AG09309 (cell line): ENCODE measurements at regions not wholly inside any gene's neighbourhood (a gene's known extent, or its start where the extent isn't known, plus 50 kb on each side); places are given as distances from the start of the nearest gene placed in this dataset.
A peak's percentile ranks its signal among the peaks of the same experiment; 100 is the strongest.
"Not testable (repeated sequence)": the region's sequence is repeated elsewhere in the genome, so short reads cannot be mapped to it uniquely, and the experiment has no call there.

Experiments
- DNase-seq: peaks from one replicate; pipeline ENCODE4 v3.0.0-alpha.2; 2010; ENCODE audit warnings: low read depth
- H3K4me3 ChIP-seq: 2 replicates; pipeline ENCODE4 v1.5.1; 2011; ENCODE audit warnings: mild to moderate bottlenecking, low read depth, low read length, moderate library complexity; ENCODE audit not compliant: control insufficient read depth
- CTCF ChIP-seq: IDR thresholded peaks from 2 replicates; pipeline ENCODE4 v1.5.1; 2011; ENCODE audit warnings: mild to moderate bottlenecking, low read depth, low read length, inconsistent platforms; ENCODE audit not compliant: insufficient read depth, control insufficient read depth; ENCODE audit errors: missing control alignments

- DNase-seq, H3K4me3 ChIP-seq: not testable (repeated sequence)
Observed at GRCh38 chr1:149841597-149842238, 57.6 kb upstream of the BOLA1 start.

DNA sequence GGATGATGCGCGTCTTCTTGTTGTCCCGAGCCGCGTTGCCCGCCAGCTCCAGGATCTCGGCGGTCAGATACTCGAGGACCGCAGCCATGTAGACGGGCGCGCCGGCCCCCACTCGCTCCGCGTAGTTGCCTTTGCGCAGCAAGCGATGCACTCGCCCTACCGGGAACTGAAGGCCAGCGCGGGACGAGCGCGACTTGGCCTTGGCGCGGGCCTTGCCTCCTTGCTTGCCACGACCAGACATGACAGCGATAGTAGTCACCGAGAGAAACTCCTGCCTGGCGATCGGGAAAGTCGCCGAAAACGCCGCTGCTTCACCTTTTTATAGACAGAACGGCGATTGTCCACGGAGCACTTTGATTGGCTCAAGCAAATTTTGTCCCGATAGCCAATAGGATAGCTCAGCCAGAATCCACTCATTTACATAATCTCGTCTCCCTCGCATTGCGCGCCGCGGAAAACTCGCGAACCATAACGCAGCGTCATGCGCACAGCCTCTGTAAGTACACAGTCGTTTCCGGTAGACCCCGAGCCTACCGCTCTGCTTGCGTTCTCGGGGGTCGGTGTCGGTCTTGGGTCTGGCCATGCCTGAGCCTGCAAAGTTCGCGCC lies 56.8 kb upstream of the BOLA1 start:
- not testable (repeated sequence) for H3K4me3 ChIP-seq, DNase-seq

DNA sequence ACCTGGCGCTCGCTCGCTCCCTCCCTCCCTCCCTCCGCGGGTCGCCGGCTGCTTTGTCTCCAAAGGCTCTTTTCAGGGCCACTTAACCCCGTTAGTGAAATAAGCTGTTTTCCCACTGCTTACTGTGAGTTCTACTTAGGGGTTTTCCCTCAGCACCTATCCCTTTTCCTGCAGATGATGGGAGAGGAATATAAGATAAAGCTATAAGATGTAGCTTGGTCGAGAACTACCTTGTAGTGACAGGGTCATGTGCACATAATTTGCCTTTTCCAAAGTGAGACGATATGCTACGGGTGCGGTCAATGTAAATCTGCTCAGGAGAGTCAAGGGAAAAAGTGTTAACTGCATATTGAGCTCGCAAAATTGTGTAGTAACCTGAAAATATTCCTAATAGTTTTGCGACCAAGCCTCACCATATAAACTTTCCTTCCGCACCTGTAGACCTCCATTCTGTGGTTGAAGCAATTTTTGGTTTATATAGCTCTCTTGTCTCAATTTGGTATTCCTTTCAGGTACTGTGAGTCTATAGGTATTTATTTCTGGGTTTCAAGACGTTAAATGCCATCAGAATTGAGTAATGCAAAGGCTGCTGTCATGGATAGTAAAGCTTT lies 55.8 kb upstream of the BOLA1 start:
- no peak for DNase-seq

GRCh38 chr1:149844101-149844500 lies 55.3 kb upstream of the BOLA1 start:
- H3K4me3 ChIP-seq, result peak overlapping the region; percentile 64
- DNase-seq, result no peak
- TF ChIP-seq CTCF, result no peak

More for the DNA sequence above, 55.8 kb upstream of the BOLA1 start:
- TF ChIP-seq CTCF, result no peak
- peak overlapping the region; percentile 64 for H3K4me3 ChIP-seq

DNA sequence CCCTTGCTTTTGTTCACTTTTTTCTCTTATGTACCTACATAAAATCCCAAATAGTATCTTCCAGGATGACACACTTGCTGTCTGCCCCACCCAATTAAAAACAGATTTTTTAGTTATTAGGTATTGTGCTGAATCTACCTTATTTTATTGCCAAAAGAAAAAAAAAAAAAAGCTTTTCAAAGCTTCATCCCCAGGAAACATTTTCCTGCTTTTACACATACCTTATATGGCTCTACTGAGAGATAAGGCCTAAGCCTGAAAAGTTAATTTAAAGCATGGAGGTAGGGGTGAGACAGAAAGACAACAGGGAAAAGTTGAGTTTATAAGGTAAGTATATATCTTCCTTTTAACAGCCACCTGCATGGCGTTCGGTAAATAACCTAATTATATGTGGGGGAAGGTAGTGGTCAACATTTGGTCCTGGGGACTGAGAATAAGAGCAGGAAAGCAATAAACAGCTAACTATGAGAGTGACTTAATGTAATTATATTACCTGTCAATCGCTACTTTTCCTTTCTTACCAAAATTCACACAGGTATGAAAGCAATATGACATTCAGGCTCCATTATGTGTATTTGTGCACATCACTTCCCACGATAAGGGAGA lies 54.6 kb upstream of the BOLA1 start:
- H3K4me3 ChIP-seq, result no peak overlapping the region
- no peak for DNase-seq
- no peak for TF ChIP-seq CTCF

DNA sequence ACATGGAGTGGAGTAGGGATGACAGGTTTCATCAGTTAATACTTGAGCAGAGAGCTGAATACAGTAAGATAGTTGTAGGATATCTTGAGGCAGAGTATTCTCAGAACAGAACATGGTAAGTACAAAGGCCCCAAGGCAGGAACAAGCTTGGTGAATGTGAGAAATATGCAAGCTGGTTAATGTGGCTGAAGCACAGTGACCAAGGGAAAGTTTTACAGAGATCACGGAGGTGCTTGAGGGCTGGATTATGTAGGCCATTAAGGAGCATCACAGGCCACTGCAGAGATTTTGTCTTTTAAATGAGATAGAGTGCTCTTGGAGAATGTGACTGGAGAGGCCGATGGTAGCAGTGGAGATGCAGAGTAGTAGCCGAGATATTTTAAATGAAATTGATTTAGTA lies 54.0 kb upstream of the BOLA1 start:
- no peak overlapping the region for H3K4me3 ChIP-seq
- DNase-seq, result no peak
- TF ChIP-seq CTCF, result no peak

GRCh38 chr1:149846042-149846441 lies 53.3 kb upstream of the BOLA1 start:
- TF ChIP-seq CTCF, result no peak

More at GRCh38 chr1:149846042-149846441, 53.3 kb upstream of the BOLA1 start:
- no peak overlapping the region for H3K4me3 ChIP-seq
- DNase-seq, result no peak
